B cell (primary cell): ENCODE measurements at regions not wholly inside any gene's neighbourhood (a gene's known extent, or its start where the extent isn't known, plus 50 kb on each side); places are given as distances from the start of the nearest gene placed in this dataset.

Experiments used
- CTCF ChIP-seq: fragments of 200-600 bp; IDR thresholded peaks from one replicate; pipeline ENCODE4 v1.8.0; 2022; ENCODE audit warnings: antibody characterized with exemption, mild to moderate bottlenecking
- EZH2 ChIP-seq: IDR thresholded peaks from 2 replicates; pipeline ENCODE4 v1.6.1; 2012; ENCODE audit warnings: borderline replicate concordance, low read depth, mild to moderate bottlenecking, moderate library complexity, low read length; ENCODE audit not compliant: insufficient read depth, poor library complexity, severe bottlenecking

- TF ChIP-seq EZH2 (no peak), CTCF (no peak)
These were observed 398.1 kb upstream of the ATP5MC3 start for GRCh38 chr2:175579646-175580045.
